Tibial artery (tissue), 4 donors: ENCODE measurements at regions not wholly inside any gene's neighbourhood (a gene's known extent, or its start where the extent isn't known, plus 50 kb on each side); places are given as distances from the start of the nearest gene placed in this dataset.

Experiments
- DNase-seq, 2 donors: peaks; one replicate each; pipeline ENCODE4 v3.0.0-alpha.2; 2019
- H3K27ac ChIP-seq, 2 donors: fragments of 200-600 bp; sonication (generic) in 1 of 2; 1 replicate in 1 of 2; 2 replicates in 1 of 2; pipeline ENCODE4 v1.5.1; 2018 to 2019; ENCODE audit warnings: mild to moderate bottlenecking in 1 of 2
- H3K27me3 ChIP-seq, 2 donors: fragments of 200-600 bp; sonication (generic) in 1 of 2; one replicate each; pipeline versions ENCODE4 v1.5.1 to v1.6.0; 2016 to 2019
- H3K36me3 ChIP-seq, 3 donors: fragments of 200-600 bp; sonication (generic) in 2 of 3; one replicate each; pipeline ENCODE4 v1.5.1; 2016 to 2019; ENCODE audit warnings: mild to moderate bottlenecking in 2 of 3
- H3K4me1 ChIP-seq, 4 donors: fragments of 200-600 bp; sonication (generic) in 2 of 4; 1 replicate in 3 of 4; 2 replicates in 1 of 4; pipeline ENCODE4 v1.5.1; 2016 to 2019
- H3K4me3 ChIP-seq, 2 donors: fragments of 200-600 bp; sonication (generic) in 1 of 2; 1 replicate in 1 of 2; 2 replicates in 1 of 2; pipeline ENCODE4 v1.5.1; 2018 to 2019; ENCODE audit warnings: mild to moderate bottlenecking in 2 of 2
- H3K9me3 ChIP-seq, 3 donors: fragments of 200-600 bp; sonication (generic) in 1 of 3; one replicate each; pipeline ENCODE4 v1.5.1; 2016 to 2019
- CTCF ChIP-seq, 2 experiments: fragments of 200-600 bp in 1 of 2; fragments of 450-650 bp in 1 of 2; IDR thresholded peaks; one replicate each; pipeline ENCODE4 v1.5.1; 2017 to 2019; ENCODE audit warnings: antibody characterized with exemption in 2 of 2, mild to moderate bottlenecking in 1 of 2, moderate library complexity in 1 of 2
- intact Hi-C: fragments of 100-400 bp; cut with DNase I; formaldehyde crosslinking; loops from one replicate; pipeline ENCODE4 v1.15.0; 2023; ENCODE audit warnings: low total_unique reads

- H3K4me1 ChIP-seq = no peaks in the 10 kb centered on the region
These were observed 132.6 kb downstream of the RPAP3 start for GRCh38 chr12:47573146-47573659.

GRCh38 chr12:47570151-47570550 is 135.7 kb downstream of the RPAP3 start:
- H3K4me3 ChIP-seq = no peak overlapping the region
- no peak overlapping the region for H3K27ac ChIP-seq
- no peaks in the 10 kb centered on the region for H3K27me3 ChIP-seq
- H3K4me1 ChIP-seq = no peaks in the 10 kb centered on the region
- H3K9me3 ChIP-seq = no peaks in the 10 kb centered on the region
- H3K36me3 ChIP-seq = no peaks in the 10 kb centered on the region
- TF ChIP-seq CTCF (IDR thresholded peaks at IDR 0.05) = no peak
- intact Hi-C loops = no loop called here
- no peak for DNase-seq

More at GRCh38 chr12:47573146-47573659, 132.6 kb downstream of the RPAP3 start:
- no peak for DNase-seq
- H3K27ac ChIP-seq = no peak overlapping the region
- no peaks in the 10 kb centered on the region for H3K36me3 ChIP-seq
- H3K27me3 ChIP-seq = no peaks in the 10 kb centered on the region
- no peaks in the 10 kb centered on the region for H3K9me3 ChIP-seq
- no peak for TF ChIP-seq CTCF (IDR thresholded peaks at IDR 0.05)
- intact Hi-C loops = no loop called here
- H3K4me3 ChIP-seq = no peak overlapping the region

- no peaks in the 10 kb centered on the region for H3K27me3 ChIP-seq
- H3K9me3 ChIP-seq = no peaks in the 10 kb centered on the region
- no peak for DNase-seq
- H3K27ac ChIP-seq = no peak overlapping the region
- intact Hi-C loops = no loop called here
- no peak overlapping the region for H3K4me3 ChIP-seq
- no peak for TF ChIP-seq CTCF (IDR thresholded peaks at IDR 0.05)
- H3K36me3 ChIP-seq = no peaks in the 10 kb centered on the region
- H3K4me1 ChIP-seq = no peaks in the 10 kb centered on the region
These were observed 143.6 kb downstream of the RPAP3 start for GRCh38 chr12:47562201-47562600.

GRCh38 chr12:47561746-47562145 is 144.1 kb downstream of the RPAP3 start:
- no peaks in the 10 kb centered on the region for H3K9me3 ChIP-seq
- intact Hi-C loops = no loop called here
- no peaks in the 10 kb centered on the region for H3K27me3 ChIP-seq
- no peak overlapping the region for H3K27ac ChIP-seq
- H3K4me1 ChIP-seq = no peaks in the 10 kb centered on the region
- no peaks in the 10 kb centered on the region for H3K36me3 ChIP-seq
- H3K4me3 ChIP-seq = no peak overlapping the region
- no peak for DNase-seq
- TF ChIP-seq CTCF (IDR thresholded peaks at IDR 0.05) = no peak

GRCh38 chr12:47560415-47560814 is 145.4 kb downstream of the RPAP3 start:
- H3K27ac ChIP-seq = no peak overlapping the region
- no peak for TF ChIP-seq CTCF (IDR thresholded peaks at IDR 0.05)
- H3K27me3 ChIP-seq = no peaks in the 10 kb centered on the region
- DNase-seq = no peak
- no peak overlapping the region for H3K4me3 ChIP-seq
- H3K36me3 ChIP-seq = no peaks in the 10 kb centered on the region
- H3K4me1 ChIP-seq = no peaks in the 10 kb centered on the region
- intact Hi-C loops = no loop called here
- no peaks in the 10 kb centered on the region for H3K9me3 ChIP-seq
